Tibial nerve (tissue), 4 donors: ENCODE measurements at regions not wholly inside any gene's neighbourhood (a gene's known extent, or its start where the extent isn't known, plus 50 kb on each side); places are given as distances from the start of the nearest gene placed in this dataset.

Experiments used
- DNase-seq, 2 donors: peaks; one replicate each; pipeline ENCODE4 v3.0.0-alpha.2; 2019; ENCODE audit warnings: low spot score in 2 of 2
- H3K27ac ChIP-seq, 4 donors: fragments of 200-600 bp; sonication (generic) in 3 of 4; one replicate each; pipeline ENCODE4 v1.5.1; 2017 to 2019; ENCODE audit warnings: mild to moderate bottlenecking in 1 of 4
- H3K27me3 ChIP-seq, 2 donors: fragments of 200-600 bp; sonication (generic) in 1 of 2; one replicate each; pipeline versions ENCODE4 v1.5.1 to v1.6.0; 2017 to 2019
- H3K36me3 ChIP-seq, 3 donors: fragments of 200-600 bp; sonication (generic); one replicate each; pipeline ENCODE4 v1.5.1; 2018 to 2019
- H3K4me1 ChIP-seq, 4 donors: fragments of 200-600 bp; sonication (generic) in 3 of 4; one replicate each; pipeline ENCODE4 v1.5.1; 2017 to 2019
- H3K4me3 ChIP-seq, 4 donors: fragments of 200-600 bp; sonication (generic) in 3 of 4; one replicate each; pipeline ENCODE4 v1.5.1; 2017 to 2019; ENCODE audit warnings: mild to moderate bottlenecking in 1 of 4, moderate library complexity in 1 of 4
- H3K9me3 ChIP-seq, 4 donors: fragments of 200-600 bp; sonication (generic) in 3 of 4; one replicate each; pipeline ENCODE4 v1.5.1; 2017 to 2019
- CTCF ChIP-seq, 5 experiments: fragments of 200-600 bp in 3 of 5; fragments of 450-650 bp in 2 of 5; sonication (generic) in 3 of 5; IDR thresholded peaks; one replicate each; pipeline ENCODE4 v1.5.1; 2016 to 2019; ENCODE audit warnings: antibody characterized with exemption in 5 of 5, mild to moderate bottlenecking in 3 of 5, moderate library complexity in 2 of 5
- EP300 ChIP-seq, 2 donors: sonication (generic); formaldehyde crosslinking; IDR thresholded peaks; one replicate each; pipeline ENCODE4 v1.6.1; 2017; ENCODE audit warnings: antibody characterized with exemption in 2 of 2, mild to moderate bottlenecking in 1 of 2
- POLR2A ChIP-seq, 2 donors: fragments of 450-650 bp; IDR thresholded peaks; one replicate each; pipeline ENCODE4 v1.6.1; 2017; ENCODE audit warnings: antibody characterized with exemption in 2 of 2, mild to moderate bottlenecking in 2 of 2, moderate library complexity in 2 of 2
- WGBS, 2 donors: methylation state at CpG; one replicate each; pipeline ENCODE4 v1.1.5; 2018; 5-methylcytosine and 5-hydroxymethylcytosine counted together

GRCh38 chr10:88116481-88116880 is 253.1 kb downstream of the PTEN start:
- Histone ChIP-seq H3K36me3 (no peaks in the 10 kb centered on the region), H3K9me3 (no peaks in the 10 kb centered on the region), H3K27ac (peak overlapping the region in 2 of 4 donors; percentile 13 to 34), H3K4me1 (peaks cover 0 to 27% (median 20%) of the 10 kb centered on the region in 4 donors), H3K27me3 (no peaks in the 10 kb centered on the region), H3K4me3 (no peak overlapping the region)
- TF ChIP-seq CTCF (IDR thresholded peaks at IDR 0.05) = no peak
- 86 to 87% methylated on average over 2 of the region's 2 CpGs for WGBS, 2 donors
- no peak for DNase-seq

- WGBS, 2 donors = 66 to 71% methylated on average over 7 of the region's 7 CpGs
- DNase-seq = no peak
Observed at GRCh38 chr10:88116971-88117626, 253.7 kb downstream of the PTEN start.

GRCh38 chr10:88117869-88118632 is 254.6 kb downstream of the PTEN start:
- 87 to 89% methylated on average over 4 of the region's 4 CpGs for WGBS, 2 donors

More at GRCh38 chr10:88116971-88117626, 253.7 kb downstream of the PTEN start:
- H3K4me3 ChIP-seq = no peak overlapping the region
- TF ChIP-seq EP300 (IDR thresholded peaks at IDR 0.05) (no peak), CTCF (IDR thresholded peaks at IDR 0.05) (no peak), POLR2A (IDR thresholded peaks at IDR 0.05) (no peak)
- H3K4me1 ChIP-seq = peaks cover 0 to 27% (median 20%) of the 10 kb centered on the region in 4 donors
- peak overlapping the region in 2 of 4 donors; percentile 13 to 34 for H3K27ac ChIP-seq
- H3K27me3 ChIP-seq = no peaks in the 10 kb centered on the region
- no peaks in the 10 kb centered on the region for H3K9me3 ChIP-seq
- no peaks in the 10 kb centered on the region for H3K36me3 ChIP-seq

GRCh38 chr10:88118729-88119128 is 255.3 kb downstream of the PTEN start:
- 86 to 88% methylated on average over 4 of the region's 4 CpGs for WGBS, 2 donors

More at GRCh38 chr10:88117869-88118632, 254.6 kb downstream of the PTEN start:
- Histone ChIP-seq H3K27ac (no peak overlapping the region), H3K4me3 (no peak overlapping the region), H3K4me1 (peaks cover 0 to 27% (median 19%) of the 10 kb centered on the region in 4 donors), H3K9me3 (no peaks in the 10 kb centered on the region), H3K36me3 (no peaks in the 10 kb centered on the region), H3K27me3 (no peaks in the 10 kb centered on the region)
- peak in 1 of 2 donors; percentile 58 for DNase-seq
- no peak for TF ChIP-seq EP300 (IDR thresholded peaks at IDR 0.05)
- no peak for TF ChIP-seq POLR2A (IDR thresholded peaks at IDR 0.05)
- no peak for TF ChIP-seq CTCF (IDR thresholded peaks at IDR 0.05)

More at GRCh38 chr10:88118729-88119128, 255.3 kb downstream of the PTEN start:
- no peaks in the 10 kb centered on the region for H3K27me3 ChIP-seq
- H3K4me1 ChIP-seq = peaks cover 0 to 27% (median 15%) of the 10 kb centered on the region in 4 donors
- no peak overlapping the region for H3K4me3 ChIP-seq
- H3K27ac ChIP-seq = no peak overlapping the region
- H3K36me3 ChIP-seq = no peaks in the 10 kb centered on the region
- TF ChIP-seq EP300 (IDR thresholded peaks at IDR 0.05) (no peak), CTCF (IDR thresholded peaks at IDR 0.05) (no peak), POLR2A (IDR thresholded peaks at IDR 0.05) (no peak)
- no peaks in the 10 kb centered on the region for H3K9me3 ChIP-seq
- DNase-seq = no peak
